ENCODE measurements at regions not wholly inside any gene's neighbourhood (a gene's known extent, or its start where the extent isn't known, plus 50 kb on each side); places are given as distances from the start of the nearest gene placed in this dataset.

DNA sequence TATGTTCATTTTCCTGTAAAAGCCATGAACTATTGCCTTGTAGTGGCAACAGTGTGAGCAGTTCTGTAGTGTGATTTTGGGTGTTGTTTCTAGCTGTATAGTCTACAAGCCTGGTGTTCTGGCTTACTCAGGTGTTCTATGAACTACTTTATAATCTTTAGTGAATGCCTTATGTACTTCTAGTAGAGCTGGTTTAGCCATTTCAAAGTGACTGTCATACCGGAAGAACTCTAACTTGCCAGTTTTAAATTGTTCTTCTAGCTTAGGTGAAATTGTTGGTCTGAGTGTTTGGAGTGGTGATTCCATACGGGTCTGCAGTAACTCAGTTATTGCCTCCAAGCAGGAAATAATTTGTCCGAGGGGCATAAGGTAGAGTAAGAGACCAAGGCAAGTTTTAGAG lies 150.2 kb upstream of the ZNF184 start:
- H3K9me3 Mint-ChIP-seq, result no peaks in the 10 kb centered on the region
- H3K36me3 Mint-ChIP-seq (ENCODE audit: low read depth), result no peaks in the 10 kb centered on the region
- no peak overlapping the region for H3K27ac Mint-ChIP-seq
- TF ChIP-seq CTCF (conservative IDR thresholded peaks at IDR 0.05), result no peak
- H3K27me3 Mint-ChIP-seq (ENCODE audit: insufficient read depth), result no peaks in the 10 kb centered on the region
- H3K27ac ChIP-seq (ENCODE audit: low read depth, low read length), result no peak overlapping the region
- no peak for DNase-seq
- H3K9ac ChIP-seq (ENCODE audit: extremely low read depth, low read length, poor library complexity, severe bottlenecking), result no peak overlapping the region
- no peak overlapping the region for H3K4me3 Mint-ChIP-seq
- peaks cover 19% of the 10 kb centered on the region for H3K4me1 ChIP-seq (ENCODE audit: control insufficient read depth, insufficient read depth, low read length)
- H3K9me3 ChIP-seq (ENCODE audit: control insufficient read depth, low read length), result no peaks in the 10 kb centered on the region
- no peaks in the 10 kb centered on the region for H3K27me3 ChIP-seq (ENCODE audit: control insufficient read depth, insufficient read depth, low read length, poor library complexity, severe bottlenecking)
- peaks cover 45% of the 10 kb centered on the region for H3K4me1 Mint-ChIP-seq
- WGBS, 2 experiments (ENCODE audit: insufficient coverage in 1 of 2, insufficient read length in 1 of 2), result 88 to 92% methylated on average over 3 of the region's 3 CpGs
- H3K4me3 ChIP-seq (ENCODE audit: low read length), result no peak overlapping the region
- no peaks in the 10 kb centered on the region for H3K36me3 ChIP-seq (ENCODE audit: control insufficient read depth, insufficient read depth, low read length)

DNA sequence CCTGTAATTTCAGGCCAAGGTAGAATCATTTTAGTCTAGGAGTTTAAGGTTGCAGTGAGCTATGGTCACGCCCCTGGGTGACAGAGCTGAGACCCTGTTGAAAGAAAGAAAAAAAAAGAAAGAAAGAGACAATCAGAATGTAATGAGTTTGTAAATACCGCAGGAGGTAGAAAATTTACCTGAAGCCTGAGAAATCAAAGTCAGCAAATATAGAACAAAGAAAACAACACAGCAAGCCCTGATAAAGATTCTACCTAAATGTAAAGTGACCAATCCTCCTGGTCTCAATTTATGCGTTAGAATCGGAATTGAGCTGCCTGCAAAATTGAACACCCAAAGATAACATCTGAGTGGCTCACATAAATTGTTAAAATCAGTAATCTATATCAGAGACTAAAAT lies 146.5 kb upstream of the ZNF184 start:
- 71 to 79% methylated on average over 3 to 4 of the region's 4 CpGs for WGBS, 2 experiments (ENCODE audit: insufficient coverage in 1 of 2, insufficient read length in 1 of 2)
- Mint-ChIP-seq H3K9me3 (no peaks in the 10 kb centered on the region), H3K36me3 (ENCODE audit: low read depth) (no peaks in the 10 kb centered on the region), H3K27ac (no peak overlapping the region), H3K27me3 (ENCODE audit: insufficient read depth) (no peaks in the 10 kb centered on the region), H3K4me3 (no peak overlapping the region), H3K4me1 (peaks cover 41% of the 10 kb centered on the region)
- H3K4me3 ChIP-seq (ENCODE audit: low read length), result no peak overlapping the region
- TF ChIP-seq CTCF (conservative IDR thresholded peaks at IDR 0.05), result no peak
- H3K36me3 ChIP-seq (ENCODE audit: control insufficient read depth, insufficient read depth, low read length), result no peaks in the 10 kb centered on the region
- no peaks in the 10 kb centered on the region for H3K27me3 ChIP-seq (ENCODE audit: control insufficient read depth, insufficient read depth, low read length, poor library complexity, severe bottlenecking)
- no peak for DNase-seq
- H3K27ac ChIP-seq (ENCODE audit: low read depth, low read length), result no peak overlapping the region
- no peaks in the 10 kb centered on the region for H3K9me3 ChIP-seq (ENCODE audit: control insufficient read depth, low read length)
- H3K9ac ChIP-seq (ENCODE audit: extremely low read depth, low read length, poor library complexity, severe bottlenecking), result no peak overlapping the region
- peaks cover 11% of the 10 kb centered on the region for H3K4me1 ChIP-seq (ENCODE audit: control insufficient read depth, insufficient read depth, low read length)

DNA sequence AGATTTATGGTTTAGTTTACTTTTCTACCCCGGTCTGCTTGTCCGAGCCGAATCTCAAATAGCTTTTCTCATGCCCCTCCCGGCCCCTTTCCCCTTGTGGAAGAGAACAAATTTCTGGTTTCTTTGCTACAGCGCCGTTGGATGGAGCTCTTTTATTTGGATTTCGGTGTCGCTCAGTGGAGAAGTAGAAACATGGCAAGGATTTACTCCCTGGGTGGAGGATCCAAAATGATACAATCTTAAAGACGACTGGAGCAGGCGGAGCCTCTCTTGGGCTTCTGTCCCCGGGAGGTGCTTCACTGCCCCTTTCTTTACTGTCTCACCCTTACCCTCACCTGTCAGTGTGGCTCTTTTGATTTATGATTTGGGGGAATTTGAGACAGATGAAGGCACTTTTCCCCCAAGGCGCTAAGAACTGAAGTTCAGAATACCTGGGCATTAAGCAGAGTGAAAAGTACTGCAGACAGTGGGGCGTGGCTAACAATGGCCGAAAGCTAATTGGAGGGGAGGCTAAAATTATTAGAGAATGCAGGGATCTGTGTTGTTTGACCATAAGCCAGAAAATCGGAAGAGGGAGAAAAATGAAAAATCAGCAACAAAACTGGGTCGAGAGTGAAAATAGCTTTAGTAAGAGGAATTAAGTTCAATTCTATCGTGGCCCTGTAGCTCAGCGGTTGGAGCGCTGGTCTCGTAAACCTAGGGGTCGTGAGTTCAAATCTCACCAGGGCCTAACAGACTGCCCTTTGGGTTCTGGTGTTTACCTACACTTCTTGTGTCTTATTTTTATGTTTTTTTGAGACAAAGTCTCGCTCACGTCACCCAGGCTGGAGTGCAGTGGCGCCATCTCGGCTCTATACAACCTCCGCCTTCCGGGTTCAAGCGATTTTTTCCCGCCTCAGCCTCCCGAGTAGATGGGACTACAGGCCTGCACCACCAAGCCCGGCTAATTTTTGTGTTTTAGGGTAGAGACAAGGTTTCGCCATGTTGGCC lies 145.1 kb upstream of the ZNF184 start:
- no peak overlapping the region for H3K27ac ChIP-seq (ENCODE audit: low read depth, low read length)
- Mint-ChIP-seq H3K4me1 (peaks cover 33% of the 10 kb centered on the region), H3K4me3 (peak overlapping the region; percentile 67), H3K27me3 (ENCODE audit: insufficient read depth) (peaks cover 1% of the 10 kb centered on the region), H3K27ac (peak overlapping the region; percentile 74), H3K36me3 (ENCODE audit: low read depth) (no peaks in the 10 kb centered on the region), H3K9me3 (no peaks in the 10 kb centered on the region)
- peak overlapping the region; percentile 78 for H3K4me3 ChIP-seq (ENCODE audit: low read length)
- H3K4me1 ChIP-seq (ENCODE audit: control insufficient read depth, insufficient read depth, low read length), result peaks cover 11% of the 10 kb centered on the region
- no peaks in the 10 kb centered on the region for H3K27me3 ChIP-seq (ENCODE audit: control insufficient read depth, insufficient read depth, low read length, poor library complexity, severe bottlenecking)
- WGBS, 2 experiments (ENCODE audit: insufficient coverage in 1 of 2, insufficient read length in 1 of 2), result 32 to 34% methylated on average over 23 to 32 of the region's 32 CpGs
- peak; percentile 81 for DNase-seq
- peak overlapping the region; percentile 11 for H3K9ac ChIP-seq (ENCODE audit: extremely low read depth, low read length, poor library complexity, severe bottlenecking)
- no peaks in the 10 kb centered on the region for H3K36me3 ChIP-seq (ENCODE audit: control insufficient read depth, insufficient read depth, low read length)
- peak; percentile 38 for TF ChIP-seq CTCF (conservative IDR thresholded peaks at IDR 0.05)
- H3K9me3 ChIP-seq (ENCODE audit: control insufficient read depth, low read length), result no peaks in the 10 kb centered on the region

Data from endodermal cell (in vitro differentiated cells).